Activated naive CD4-positive, alpha-beta T cell treated with anti-CD3 and anti-CD28 coated beads, Interleukin-2, amount 10 ng/mL, durations not matched to agents 7 days and 5 days (primary cell): ENCODE measurements at regions not wholly inside any gene's neighbourhood (a gene's known extent, or its start where the extent isn't known, plus 50 kb on each side); places are given as distances from the start of the nearest gene placed in this dataset.

ENCODE experiments used
- CTCF ChIA-PET: fragments of 350-600 bp; sonication (Branson Sonifier 250); formaldehyde crosslinking; loops from one replicate; lab custom pipeline; 2021; ENCODE audit warnings: antibody characterized with exemption; lab: Charles Lee
- DNase-seq: peaks from one replicate; pipeline ENCODE4 v3.0.0-alpha.2; 2020
- H3K27ac Mint-ChIP-seq: one replicate; pipeline ENCODE4 v1.8.0; 2021; ENCODE audit warnings: mild to moderate bottlenecking, moderate library complexity, mixed read lengths
- H3K27me3 Mint-ChIP-seq: one replicate; pipeline ENCODE4 v1.8.0; 2021; ENCODE audit warnings: mild to moderate bottlenecking, mixed read lengths
- H3K36me3 Mint-ChIP-seq: one replicate; pipeline ENCODE4 v1.8.0; 2021; ENCODE audit warnings: mixed read lengths
- H3K4me1 Mint-ChIP-seq: one replicate; pipeline ENCODE4 v1.8.0; 2021; ENCODE audit warnings: mixed read lengths
- H3K4me3 Mint-ChIP-seq: one replicate; pipeline ENCODE4 v1.8.0; 2021; ENCODE audit warnings: mild to moderate bottlenecking, moderate library complexity, mixed read lengths
- H3K9me3 Mint-ChIP-seq: one replicate; pipeline ENCODE4 v1.8.0; 2021; ENCODE audit warnings: mixed read lengths

- no peaks in the 10 kb centered on the region for H3K9me3 Mint-ChIP-seq
- DNase-seq, result no peak
- H3K27ac Mint-ChIP-seq, result no peak overlapping the region
- H3K36me3 Mint-ChIP-seq, result no peaks in the 10 kb centered on the region
- H3K27me3 Mint-ChIP-seq, result peaks cover 3% of the 10 kb centered on the region
- H3K4me1 Mint-ChIP-seq, result peaks cover 19% of the 10 kb centered on the region
- no peak overlapping the region for H3K4me3 Mint-ChIP-seq
- CTCF ChIA-PET, result no interaction called here
Observed at GRCh38 chr10:62745581-62745980, 58.9 kb upstream of the ADO start.

DNA sequence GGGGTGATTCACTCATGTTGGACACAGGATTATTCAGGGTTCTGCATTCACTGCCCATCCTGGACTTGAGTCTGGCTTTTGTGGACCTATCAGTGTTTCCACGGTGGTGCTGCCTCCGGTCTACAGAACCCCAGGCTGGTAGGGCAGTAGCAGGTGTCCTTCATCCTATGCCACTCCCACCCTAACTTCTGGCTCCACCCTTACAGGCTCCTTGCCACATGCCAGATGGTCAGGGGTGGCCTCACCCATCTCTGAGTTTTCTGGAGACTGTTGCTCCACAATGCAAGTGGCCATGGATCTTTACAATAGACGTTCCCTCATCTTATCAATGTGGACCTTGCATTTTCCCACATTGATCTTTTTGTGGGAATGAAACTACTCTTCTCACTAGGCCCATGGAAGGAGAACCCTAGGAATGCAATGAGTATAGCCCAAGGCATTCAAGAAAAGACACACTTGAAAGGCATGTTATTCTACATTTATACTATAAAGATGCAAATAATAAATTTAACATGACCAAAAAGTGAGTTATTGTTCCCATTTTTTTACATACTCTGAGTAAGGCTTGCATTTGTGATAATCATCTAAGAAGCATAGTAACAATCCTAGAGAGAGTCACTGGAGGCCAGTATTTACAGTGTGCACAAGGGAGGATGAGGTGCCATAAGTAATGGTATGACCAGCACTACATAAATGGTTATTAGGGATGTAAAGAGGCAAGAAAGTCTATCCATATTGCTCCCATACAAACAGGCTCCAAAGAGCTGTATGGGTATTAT lies 57.4 kb upstream of the ADO start:
- DNase-seq, result no peak
- CTCF ChIA-PET, result no interaction called here
- H3K27me3 Mint-ChIP-seq, result peaks cover 3% of the 10 kb centered on the region
- no peak overlapping the region for H3K27ac Mint-ChIP-seq
- no peaks in the 10 kb centered on the region for H3K36me3 Mint-ChIP-seq
- H3K9me3 Mint-ChIP-seq, result no peaks in the 10 kb centered on the region
- no peak overlapping the region for H3K4me3 Mint-ChIP-seq
- H3K4me1 Mint-ChIP-seq, result peaks cover 19% of the 10 kb centered on the region

- no peaks in the 10 kb centered on the region for H3K9me3 Mint-ChIP-seq
- no peak overlapping the region for H3K4me3 Mint-ChIP-seq
- CTCF ChIA-PET, result no interaction called here
- H3K27ac Mint-ChIP-seq, result no peak overlapping the region
- no peak for DNase-seq
- H3K27me3 Mint-ChIP-seq, result no peaks in the 10 kb centered on the region
- H3K4me1 Mint-ChIP-seq, result peaks cover 14% of the 10 kb centered on the region
- H3K36me3 Mint-ChIP-seq, result no peaks in the 10 kb centered on the region
Observed at GRCh38 chr10:62748386-62748785, 56.1 kb upstream of the ADO start.

DNA sequence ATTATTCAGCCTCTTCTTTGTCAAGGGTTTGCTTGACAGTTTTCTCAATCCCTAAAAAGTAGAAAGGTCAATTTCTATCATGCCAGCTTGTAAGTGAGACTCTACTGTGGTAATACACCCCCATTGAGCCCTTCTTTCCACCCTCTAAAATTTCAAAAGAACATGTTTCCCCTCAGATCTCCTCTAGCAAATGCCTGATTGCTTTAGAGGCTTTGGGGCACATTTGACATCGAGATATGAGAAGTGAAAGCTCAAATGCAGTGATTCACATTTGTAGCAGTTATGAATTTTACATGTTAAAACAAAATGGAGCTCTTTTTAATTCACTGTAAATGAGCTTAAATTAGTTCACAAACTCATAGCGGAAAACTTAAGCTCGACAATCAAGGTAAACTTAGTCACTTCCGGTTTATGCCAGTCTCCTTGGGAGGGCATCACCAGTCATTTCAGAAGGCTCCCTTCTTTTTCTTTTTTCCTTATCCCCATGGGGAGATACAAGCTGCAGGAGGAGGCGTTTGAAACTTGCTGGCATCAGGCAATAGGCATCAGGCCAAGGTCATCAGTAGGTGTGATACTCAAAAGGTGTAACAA lies 55.3 kb upstream of the ADO start:
- CTCF ChIA-PET, result interaction anchor here (1.4 kb wide), 1 partner anchor 17 kb away, joined by 3 read pairs; no protein-coding TSS in a partner anchor
- H3K4me1 Mint-ChIP-seq, result peaks cover 14% of the 10 kb centered on the region
- H3K36me3 Mint-ChIP-seq, result no peaks in the 10 kb centered on the region
- no peak for DNase-seq
- H3K27me3 Mint-ChIP-seq, result no peaks in the 10 kb centered on the region
- H3K4me3 Mint-ChIP-seq, result no peak overlapping the region
- no peak overlapping the region for H3K27ac Mint-ChIP-seq
- no peaks in the 10 kb centered on the region for H3K9me3 Mint-ChIP-seq
